ENCODE measurements at regions not wholly inside any gene's neighbourhood (a gene's known extent, or its start where the extent isn't known, plus 50 kb on each side); places are given as distances from the start of the nearest gene placed in this dataset.

DNA sequence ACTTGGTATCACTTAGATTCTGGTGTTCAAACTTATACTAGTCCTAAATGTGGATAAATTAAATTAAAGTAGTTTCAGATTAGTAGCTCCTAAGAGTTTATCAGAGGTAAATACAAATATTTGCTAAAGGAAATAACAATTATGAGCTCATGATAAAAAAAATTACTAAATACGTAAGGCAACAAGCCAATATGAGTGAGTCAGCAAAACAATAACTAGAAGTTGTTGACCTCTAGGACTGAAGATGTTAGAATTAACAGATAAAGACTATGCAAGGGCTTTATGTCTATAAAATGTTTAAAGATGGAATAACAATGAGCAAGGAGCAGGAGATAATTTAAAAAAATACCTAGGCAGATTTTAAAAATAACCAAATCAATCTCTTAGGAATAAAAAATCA lies 195.8 kb downstream of the CLCN4 start:
- TF ChIP-seq, protein P1, sequence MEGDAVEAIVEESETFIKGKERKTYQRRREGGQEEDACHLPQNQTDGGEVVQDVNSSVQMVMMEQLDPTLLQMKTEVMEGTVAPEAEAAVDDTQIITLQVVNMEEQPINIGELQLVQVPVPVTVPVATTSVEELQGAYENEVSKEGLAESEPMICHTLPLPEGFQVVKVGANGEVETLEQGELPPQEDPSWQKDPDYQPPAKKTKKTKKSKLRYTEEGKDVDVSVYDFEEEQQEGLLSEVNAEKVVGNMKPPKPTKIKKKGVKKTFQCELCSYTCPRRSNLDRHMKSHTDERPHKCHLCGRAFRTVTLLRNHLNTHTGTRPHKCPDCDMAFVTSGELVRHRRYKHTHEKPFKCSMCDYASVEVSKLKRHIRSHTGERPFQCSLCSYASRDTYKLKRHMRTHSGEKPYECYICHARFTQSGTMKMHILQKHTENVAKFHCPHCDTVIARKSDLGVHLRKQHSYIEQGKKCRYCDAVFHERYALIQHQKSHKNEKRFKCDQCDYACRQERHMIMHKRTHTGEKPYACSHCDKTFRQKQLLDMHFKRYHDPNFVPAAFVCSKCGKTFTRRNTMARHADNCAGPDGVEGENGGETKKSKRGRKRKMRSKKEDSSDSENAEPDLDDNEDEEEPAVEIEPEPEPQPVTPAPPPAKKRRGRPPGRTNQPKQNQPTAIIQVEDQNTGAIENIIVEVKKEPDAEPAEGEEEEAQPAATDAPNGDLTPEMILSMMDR (IDR thresholded peaks at IDR 0.05) = no peak
- TF ChIP-seq POLR2AphosphoS5 (IDR thresholded peaks at IDR 0.05) (no peak), POLR2A (IDR thresholded peaks at IDR 0.05) (no peak)

Measured in prostate gland (tissue), 2 donors.